BE2C (cell line): ENCODE measurements at regions not wholly inside any gene's neighbourhood (a gene's known extent, or its start where the extent isn't known, plus 50 kb on each side); places are given as distances from the start of the nearest gene placed in this dataset.

Experiments used
- DNase-seq: peaks from one replicate; pipeline ENCODE4 v3.0.0-alpha.2; 2020
- H3K27me3 ChIP-seq: fragments of 250-450 bp; sonication (Bioruptor Pico); 2 replicates; pipeline ENCODE4 v1.5.1; 2020; ENCODE audit warnings: mild to moderate bottlenecking
- H3K36me3 ChIP-seq: fragments of 250-450 bp; sonication (Bioruptor Pico); 2 replicates; pipeline ENCODE4 v1.5.1; 2020; ENCODE audit warnings: mild to moderate bottlenecking
- H3K4me1 ChIP-seq: fragments of 250-450 bp; sonication (Bioruptor Pico); 2 replicates; pipeline ENCODE4 v1.5.1; 2020
- H3K4me3 ChIP-seq: 2 replicates; pipeline ENCODE4 v1.5.1; 2011; ENCODE audit warnings: low read depth, low read length
- H3K9me3 ChIP-seq: fragments of 250-450 bp; sonication (Bioruptor Pico); 2 replicates; pipeline ENCODE4 v1.5.1; 2020
- TF ChIP-seq, protein P1 (sequence below): IDR thresholded peaks from 2 replicates; pipeline ENCODE4 v1.5.1; 2012; ENCODE audit warnings: mild to moderate bottlenecking, low read depth, low read length

DNA sequence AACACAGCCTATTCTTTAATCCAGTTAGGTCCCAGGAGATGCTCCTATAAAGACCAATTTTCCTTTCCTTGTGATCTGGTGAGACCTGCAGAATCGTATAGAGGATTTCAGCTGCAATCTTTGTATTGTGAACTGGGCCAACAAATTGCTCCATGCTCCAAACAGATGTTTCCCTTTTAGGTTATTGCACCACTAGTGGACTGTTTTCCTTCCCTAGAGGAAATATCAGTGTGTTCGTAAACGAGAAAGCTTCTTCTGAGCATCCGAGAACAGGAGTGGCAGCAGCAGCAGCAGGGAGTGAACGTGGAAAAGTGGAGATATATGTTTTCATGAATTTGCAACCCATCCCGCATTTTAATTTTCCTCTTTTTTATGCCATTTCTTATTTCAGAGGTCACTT lies 344.1 kb upstream of the PDE3A start:
- no peak for DNase-seq
- H3K4me3 ChIP-seq = no peak overlapping the region
- no peaks in the 10 kb centered on the region for H3K36me3 ChIP-seq
- no peaks in the 10 kb centered on the region for H3K27me3 ChIP-seq
- H3K4me1 ChIP-seq = no peaks in the 10 kb centered on the region
- TF ChIP-seq, protein P1, sequence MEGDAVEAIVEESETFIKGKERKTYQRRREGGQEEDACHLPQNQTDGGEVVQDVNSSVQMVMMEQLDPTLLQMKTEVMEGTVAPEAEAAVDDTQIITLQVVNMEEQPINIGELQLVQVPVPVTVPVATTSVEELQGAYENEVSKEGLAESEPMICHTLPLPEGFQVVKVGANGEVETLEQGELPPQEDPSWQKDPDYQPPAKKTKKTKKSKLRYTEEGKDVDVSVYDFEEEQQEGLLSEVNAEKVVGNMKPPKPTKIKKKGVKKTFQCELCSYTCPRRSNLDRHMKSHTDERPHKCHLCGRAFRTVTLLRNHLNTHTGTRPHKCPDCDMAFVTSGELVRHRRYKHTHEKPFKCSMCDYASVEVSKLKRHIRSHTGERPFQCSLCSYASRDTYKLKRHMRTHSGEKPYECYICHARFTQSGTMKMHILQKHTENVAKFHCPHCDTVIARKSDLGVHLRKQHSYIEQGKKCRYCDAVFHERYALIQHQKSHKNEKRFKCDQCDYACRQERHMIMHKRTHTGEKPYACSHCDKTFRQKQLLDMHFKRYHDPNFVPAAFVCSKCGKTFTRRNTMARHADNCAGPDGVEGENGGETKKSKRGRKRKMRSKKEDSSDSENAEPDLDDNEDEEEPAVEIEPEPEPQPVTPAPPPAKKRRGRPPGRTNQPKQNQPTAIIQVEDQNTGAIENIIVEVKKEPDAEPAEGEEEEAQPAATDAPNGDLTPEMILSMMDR = no peak
- H3K9me3 ChIP-seq = no peaks in the 10 kb centered on the region

- Histone ChIP-seq H3K36me3 (no peaks in the 10 kb centered on the region), H3K4me1 (no peaks in the 10 kb centered on the region), H3K9me3 (no peaks in the 10 kb centered on the region), H3K27me3 (no peaks in the 10 kb centered on the region), H3K4me3 (no peak overlapping the region)
- TF ChIP-seq, protein P1 = no peak
- no peak for DNase-seq
These were observed 340.3 kb upstream of the PDE3A start for GRCh38 chr12:20028033-20028432.

DNA sequence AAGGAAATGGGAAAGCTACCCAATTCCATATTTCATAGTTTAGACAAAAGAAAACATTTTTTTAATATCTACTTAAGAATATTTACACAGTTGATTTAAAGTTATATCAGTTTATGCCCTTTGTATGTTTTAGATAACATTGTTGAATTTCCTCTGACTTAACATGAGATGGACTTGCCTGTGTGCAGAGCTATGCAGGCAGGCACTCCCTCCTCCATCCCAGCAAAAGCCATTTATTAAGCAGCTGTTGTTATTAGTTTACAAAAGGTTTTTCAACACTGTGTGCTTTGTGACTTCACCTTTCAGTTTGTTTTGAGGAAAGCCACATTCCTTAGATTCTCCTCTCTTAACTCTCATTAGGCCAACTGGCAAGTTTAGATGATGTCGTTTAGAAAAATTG lies 337.5 kb upstream of the PDE3A start:
- no peak for DNase-seq
- Histone ChIP-seq H3K4me1 (no peaks in the 10 kb centered on the region), H3K27me3 (no peaks in the 10 kb centered on the region), H3K36me3 (no peaks in the 10 kb centered on the region), H3K9me3 (no peaks in the 10 kb centered on the region), H3K4me3 (no peak overlapping the region)
- TF ChIP-seq, protein P1 = no peak

DNA sequence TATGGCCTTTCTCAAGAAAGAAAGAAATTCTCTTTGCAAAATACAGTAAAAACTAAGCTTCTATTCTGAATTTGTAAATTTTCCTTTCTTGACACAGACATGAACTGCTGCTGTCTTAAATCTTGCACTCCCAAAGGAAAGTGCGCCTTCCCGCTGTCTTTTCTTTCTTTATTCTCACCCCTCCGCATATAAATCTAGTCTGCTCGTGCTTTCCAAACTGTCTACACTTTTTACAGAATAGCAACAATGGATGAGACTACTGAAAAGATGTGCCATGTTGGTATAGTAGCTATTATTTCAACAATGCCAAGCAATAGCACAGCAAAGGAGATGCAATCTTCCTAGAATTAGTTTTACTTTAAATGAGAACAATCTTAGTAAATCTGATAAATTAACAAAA lies 328.8 kb upstream of the PDE3A start:
- Histone ChIP-seq H3K9me3 (no peaks in the 10 kb centered on the region), H3K4me1 (no peaks in the 10 kb centered on the region), H3K27me3 (no peaks in the 10 kb centered on the region), H3K36me3 (no peaks in the 10 kb centered on the region), H3K4me3 (no peak overlapping the region)
- TF ChIP-seq, protein P1 = no peak
- no peak for DNase-seq

DNA sequence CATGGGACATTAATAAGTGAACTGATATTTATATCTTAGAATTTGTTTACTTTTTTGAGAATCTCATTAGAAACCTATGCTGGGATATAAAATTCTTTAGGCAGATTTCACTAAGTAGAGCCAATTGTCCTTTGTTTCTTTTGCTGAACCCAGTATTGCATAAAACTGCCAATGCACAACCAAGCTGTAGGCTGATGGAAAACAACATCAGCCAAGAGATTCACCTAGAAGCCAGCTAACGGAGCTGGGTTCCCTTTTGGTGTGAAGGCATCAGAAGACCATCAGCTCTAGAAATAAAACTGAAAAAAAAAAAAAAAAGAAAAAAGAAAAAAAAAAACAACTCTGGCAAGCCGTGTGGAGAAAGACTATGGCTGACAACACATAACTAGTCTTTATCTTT lies 328.2 kb upstream of the PDE3A start:
- Histone ChIP-seq H3K9me3 (no peaks in the 10 kb centered on the region), H3K4me3 (no peak overlapping the region), H3K4me1 (no peaks in the 10 kb centered on the region), H3K36me3 (no peaks in the 10 kb centered on the region), H3K27me3 (no peaks in the 10 kb centered on the region)
- no peak for DNase-seq
- TF ChIP-seq, protein P1 = no peak

- H3K36me3 ChIP-seq = no peaks in the 10 kb centered on the region
- no peak overlapping the region for H3K4me3 ChIP-seq
- DNase-seq = no peak
- no peaks in the 10 kb centered on the region for H3K9me3 ChIP-seq
- no peaks in the 10 kb centered on the region for H3K4me1 ChIP-seq
- no peaks in the 10 kb centered on the region for H3K27me3 ChIP-seq
- TF ChIP-seq, protein P1 = no peak
These were observed 327.5 kb upstream of the PDE3A start for GRCh38 chr12:20040831-20041230.
